Parathyroid adenoma (tissue), 2 donors: ENCODE measurements at regions not wholly inside any gene's neighbourhood (a gene's known extent, or its start where the extent isn't known, plus 50 kb on each side); places are given as distances from the start of the nearest gene placed in this dataset.
A peak's percentile ranks its signal among the peaks of the same experiment; 100 is the strongest.

Experiments used
- H2AFZ ChIP-seq: fragments of 300-600 bp; sonication (generic); one replicate; pipeline ENCODE4 v1.7.0; 2017; ENCODE audit warnings: antibody characterized with exemption, mild to moderate bottlenecking
- H3K27ac ChIP-seq: fragments of 300-600 bp; sonication (generic); one replicate; pipeline ENCODE4 v1.7.0; 2017
- H3K27me3 ChIP-seq: fragments of 300-600 bp; sonication (generic); one replicate; pipeline ENCODE4 v1.7.0; 2017; ENCODE audit warnings: low read length; ENCODE audit not compliant: control insufficient read depth, insufficient read depth
- H3K36me3 ChIP-seq: fragments of 300-600 bp; sonication (generic); one replicate; pipeline ENCODE4 v1.7.0; 2017; ENCODE audit warnings: low read length; ENCODE audit not compliant: control insufficient read depth, insufficient read depth
- H3K4me1 ChIP-seq: fragments of 300-600 bp; sonication (generic); one replicate; pipeline ENCODE4 v1.7.0; 2017; ENCODE audit warnings: control low read depth
- H3K4me2 ChIP-seq: fragments of 300-600 bp; sonication (generic); one replicate; pipeline ENCODE4 v1.7.0; 2017; ENCODE audit warnings: low read length
- H3K4me3 ChIP-seq: fragments of 300-600 bp; sonication (generic); one replicate; pipeline ENCODE4 v1.7.0; 2017; ENCODE audit warnings: low read depth, low read length
- H3K79me2 ChIP-seq: fragments of 300-600 bp; sonication (generic); one replicate; pipeline ENCODE4 v1.7.0; 2017; ENCODE audit warnings: control low read depth
- H3K9ac ChIP-seq: fragments of 300-600 bp; sonication (generic); one replicate; pipeline ENCODE4 v1.7.0; 2017; ENCODE audit warnings: mild to moderate bottlenecking
- H3K9me3 ChIP-seq: fragments of 300-600 bp; sonication (generic); one replicate; pipeline ENCODE4 v1.7.0; 2017; ENCODE audit warnings: low read length; ENCODE audit not compliant: control insufficient read depth
- CTCF ChIP-seq: fragments of 300-600 bp; sonication (generic); IDR thresholded peaks from one replicate; pipeline ENCODE4 v1.7.0; 2017; ENCODE audit warnings: antibody characterized with exemption, mild to moderate bottlenecking
- donor health status: primary hyperparathyroidism.

GRCh38 chr10:29788113-29788512 lies 153.3 kb upstream of the SVIL start:
- no peak for TF ChIP-seq CTCF
- Histone ChIP-seq H3K4me2 (no peak overlapping the region), H2AFZ (no peak overlapping the region), H3K9me3 (no peaks in the 10 kb centered on the region), H3K27me3 (no peaks in the 10 kb centered on the region), H3K4me1 (peaks cover 11% of the 10 kb centered on the region), H3K36me3 (no peaks in the 10 kb centered on the region), H3K27ac (no peak overlapping the region), H3K79me2 (no peaks in the 10 kb centered on the region), H3K9ac (no peak overlapping the region), H3K4me3 (no peak overlapping the region)

GRCh38 chr10:29785701-29786100 lies 150.9 kb upstream of the SVIL start:
- no peaks in the 10 kb centered on the region for H3K36me3 ChIP-seq
- no peak for TF ChIP-seq CTCF
- H3K27ac ChIP-seq: no peak overlapping the region
- no peak overlapping the region for H3K4me3 ChIP-seq
- H3K4me2 ChIP-seq: no peak overlapping the region
- H3K27me3 ChIP-seq: no peaks in the 10 kb centered on the region
- H3K9me3 ChIP-seq: no peaks in the 10 kb centered on the region
- peaks cover 3% of the 10 kb centered on the region for H3K4me1 ChIP-seq
- H3K79me2 ChIP-seq: no peaks in the 10 kb centered on the region
- H2AFZ ChIP-seq: no peak overlapping the region
- H3K9ac ChIP-seq: no peak overlapping the region

- Histone ChIP-seq H3K27me3 (no peaks in the 10 kb centered on the region), H3K27ac (peak overlapping the region; percentile 27), H3K9me3 (no peaks in the 10 kb centered on the region), H3K9ac (no peak overlapping the region), H3K36me3 (no peaks in the 10 kb centered on the region), H3K4me3 (no peak overlapping the region), H3K79me2 (no peaks in the 10 kb centered on the region), H3K4me2 (no peak overlapping the region), H3K4me1 (peaks cover 3% of the 10 kb centered on the region), H2AFZ (no peak overlapping the region)
- TF ChIP-seq CTCF: no peak
These were observed 149.5 kb upstream of the SVIL start for GRCh38 chr10:29784175-29784773.

GRCh38 chr10:29783201-29783947 lies 148.6 kb upstream of the SVIL start:
- H3K9me3 ChIP-seq: no peaks in the 10 kb centered on the region
- H2AFZ ChIP-seq: peak overlapping the region; percentile 25
- no peak for TF ChIP-seq CTCF
- H3K4me1 ChIP-seq: peaks cover 3% of the 10 kb centered on the region
- no peak overlapping the region for H3K9ac ChIP-seq
- H3K36me3 ChIP-seq: no peaks in the 10 kb centered on the region
- no peak overlapping the region for H3K27ac ChIP-seq
- H3K4me2 ChIP-seq: no peak overlapping the region
- H3K79me2 ChIP-seq: no peaks in the 10 kb centered on the region
- no peaks in the 10 kb centered on the region for H3K27me3 ChIP-seq
- H3K4me3 ChIP-seq: no peak overlapping the region

- Histone ChIP-seq H3K9me3 (no peaks in the 10 kb centered on the region), H3K4me3 (no peak overlapping the region), H2AFZ (no peak overlapping the region), H3K4me2 (no peak overlapping the region), H3K27ac (no peak overlapping the region), H3K79me2 (no peaks in the 10 kb centered on the region), H3K4me1 (peaks cover 3% of the 10 kb centered on the region), H3K9ac (no peak overlapping the region), H3K27me3 (no peaks in the 10 kb centered on the region), H3K36me3 (no peaks in the 10 kb centered on the region)
- TF ChIP-seq CTCF: no peak
These were observed 145.9 kb upstream of the SVIL start for GRCh38 chr10:29780639-29781038.
